ENCODE measurements at regions not wholly inside any gene's neighbourhood (a gene's known extent, or its start where the extent isn't known, plus 50 kb on each side); places are given as distances from the start of the nearest gene placed in this dataset.

GRCh38 chr5:125404056-125404455, 657.6 kb upstream of the ZNF608 start:
- Histone ChIP-seq H3K36me3 (ENCODE audit: control insufficient read depth in 2 of 2, extremely low read depth in 1 of 2, insufficient read depth in 1 of 2, low read length in 1 of 2) (no peaks in the 10 kb centered on the region), H3K9me3 (no peaks in the 10 kb centered on the region), H3K27me3 (replicated peaks in 1 of 2; ENCODE audit: control insufficient read depth in 2 of 2, extremely low read depth in 1 of 2, insufficient read depth in 2 of 2, low read length in 1 of 2) (no peaks in the 10 kb centered on the region), H3K27ac (ENCODE audit: low read length) (no peak overlapping the region), H3K4me3 (ENCODE audit: control insufficient read depth in 1 of 2, extremely low read depth in 1 of 2, low read length in 1 of 2) (no peak overlapping the region), H3K4me1 (ENCODE audit: control insufficient read depth in 1 of 2, extremely low read depth in 1 of 2, insufficient read depth in 2 of 2, low read length in 2 of 2) (no peaks in the 10 kb centered on the region)
- H3K4me3 Mint-ChIP-seq: no peak overlapping the region
- CTCF ChIA-PET: no interaction called here
- H3K4me1 Mint-ChIP-seq: no peaks in the 10 kb centered on the region
- no peaks in the 10 kb centered on the region for H3K27me3 Mint-ChIP-seq
- no peaks in the 10 kb centered on the region for H3K36me3 Mint-ChIP-seq
- 80% methylated on average over 2 of the region's 5 CpGs for WGBS (ENCODE audit: insufficient coverage)
- peaks cover 3 to 7% (median 7%) of the 10 kb centered on the region in 3 donors for H3K9me3 Mint-ChIP-seq
- H3K27ac Mint-ChIP-seq: no peak overlapping the region
- POLR2A ChIA-PET: no interaction called here
- ATAC-seq (replicated peaks in 1 of 4) (no peak), DNase-seq (no peak)

- Histone ChIP-seq H3K4me1 (ENCODE audit: control insufficient read depth in 1 of 2, extremely low read depth in 1 of 2, insufficient read depth in 2 of 2, low read length in 2 of 2) (no peaks in the 10 kb centered on the region), H3K36me3 (ENCODE audit: control insufficient read depth in 2 of 2, extremely low read depth in 1 of 2, insufficient read depth in 1 of 2, low read length in 1 of 2) (no peaks in the 10 kb centered on the region), H3K27ac (ENCODE audit: low read length) (no peak overlapping the region), H3K4me3 (ENCODE audit: control insufficient read depth in 1 of 2, extremely low read depth in 1 of 2, low read length in 1 of 2) (no peak overlapping the region), H3K9me3 (no peaks in the 10 kb centered on the region), H3K27me3 (replicated peaks in 1 of 2; ENCODE audit: control insufficient read depth in 2 of 2, extremely low read depth in 1 of 2, insufficient read depth in 2 of 2, low read length in 1 of 2) (no peaks in the 10 kb centered on the region)
- WGBS (ENCODE audit: insufficient coverage): 33% methylated on average over 1 of the region's 4 CpGs
- CTCF ChIA-PET: no interaction called here
- Mint-ChIP-seq H3K4me3 (no peak overlapping the region), H3K9me3 (peaks cover 0 to 7% (median 3%) of the 10 kb centered on the region in 3 donors), H3K36me3 (no peaks in the 10 kb centered on the region), H3K4me1 (peaks cover 0 to 5% (median 0%) of the 10 kb centered on the region in 3 donors), H3K27me3 (no peaks in the 10 kb centered on the region), H3K27ac (no peak overlapping the region)
- ATAC-seq (replicated peaks in 1 of 4) (no peak), DNase-seq (no peak)
- POLR2A ChIA-PET: no interaction called here
Observed at GRCh38 chr5:125408448-125409233, 662.2 kb upstream of the ZNF608 start.

GRCh38 chr5:125409234-125409860, 662.9 kb upstream of the ZNF608 start:
- H3K4me1 Mint-ChIP-seq: peaks cover 0 to 5% (median 0%) of the 10 kb centered on the region in 3 donors

GRCh38 chr5:125409861-125410536, 663.6 kb upstream of the ZNF608 start:
- Histone ChIP-seq H3K9me3 (no peaks in the 10 kb centered on the region), H3K27me3 (replicated peaks in 1 of 2; ENCODE audit: control insufficient read depth in 2 of 2, extremely low read depth in 1 of 2, insufficient read depth in 2 of 2, low read length in 1 of 2) (no peaks in the 10 kb centered on the region), H3K4me1 (ENCODE audit: control insufficient read depth in 1 of 2, extremely low read depth in 1 of 2, insufficient read depth in 2 of 2, low read length in 2 of 2) (no peaks in the 10 kb centered on the region), H3K27ac (ENCODE audit: low read length) (no peak overlapping the region), H3K4me3 (ENCODE audit: control insufficient read depth in 1 of 2, extremely low read depth in 1 of 2, low read length in 1 of 2) (no peak overlapping the region), H3K36me3 (ENCODE audit: control insufficient read depth in 2 of 2, extremely low read depth in 1 of 2, insufficient read depth in 1 of 2, low read length in 1 of 2) (no peaks in the 10 kb centered on the region)
- ChIA-PET CTCF (no interaction called here), POLR2A (no interaction called here)
- DNase-seq: no peak
- WGBS (ENCODE audit: insufficient coverage): 100% methylated on average over 1 of the region's 10 CpGs
- no peak overlapping the region for H3K27ac Mint-ChIP-seq
- H3K9me3 Mint-ChIP-seq: peaks cover 3 to 7% (median 4%) of the 10 kb centered on the region in 3 donors
- no peaks in the 10 kb centered on the region for H3K27me3 Mint-ChIP-seq
- H3K4me3 Mint-ChIP-seq: no peak overlapping the region
- peaks cover 0 to 5% (median 0%) of the 10 kb centered on the region in 3 donors for H3K4me1 Mint-ChIP-seq
- ATAC-seq (replicated peaks in 1 of 4): no peak
- no peaks in the 10 kb centered on the region for H3K36me3 Mint-ChIP-seq

More at GRCh38 chr5:125409234-125409860, 662.9 kb upstream of the ZNF608 start:
- Mint-ChIP-seq H3K9me3 (peaks cover 0 to 7% (median 3%) of the 10 kb centered on the region in 3 donors), H3K27me3 (no peaks in the 10 kb centered on the region), H3K36me3 (no peaks in the 10 kb centered on the region), H3K27ac (no peak overlapping the region), H3K4me3 (no peak overlapping the region)
- CTCF ChIA-PET: no interaction called here
- Histone ChIP-seq H3K4me3 (ENCODE audit: control insufficient read depth in 1 of 2, extremely low read depth in 1 of 2, low read length in 1 of 2) (no peak overlapping the region), H3K9me3 (no peaks in the 10 kb centered on the region), H3K4me1 (ENCODE audit: control insufficient read depth in 1 of 2, extremely low read depth in 1 of 2, insufficient read depth in 2 of 2, low read length in 2 of 2) (no peaks in the 10 kb centered on the region), H3K36me3 (ENCODE audit: control insufficient read depth in 2 of 2, extremely low read depth in 1 of 2, insufficient read depth in 1 of 2, low read length in 1 of 2) (no peaks in the 10 kb centered on the region), H3K27ac (ENCODE audit: low read length) (no peak overlapping the region), H3K27me3 (replicated peaks in 1 of 2; ENCODE audit: control insufficient read depth in 2 of 2, extremely low read depth in 1 of 2, insufficient read depth in 2 of 2, low read length in 1 of 2) (no peaks in the 10 kb centered on the region)
- POLR2A ChIA-PET: no interaction called here
- ATAC-seq (replicated peaks in 1 of 4) (no peak), DNase-seq (no peak)
- 10% methylated on average over 1 of the region's 8 CpGs for WGBS (ENCODE audit: insufficient coverage)

GRCh38 chr5:125410537-125411070, 664.2 kb upstream of the ZNF608 start:
- Mint-ChIP-seq H3K27ac (no peak overlapping the region), H3K4me3 (no peak overlapping the region), H3K27me3 (no peaks in the 10 kb centered on the region), H3K36me3 (no peaks in the 10 kb centered on the region), H3K9me3 (peaks cover 3 to 7% (median 4%) of the 10 kb centered on the region in 3 donors), H3K4me1 (peaks cover 0 to 5% (median 0%) of the 10 kb centered on the region in 3 donors)
- no peaks in the 10 kb centered on the region for H3K36me3 ChIP-seq (ENCODE audit: control insufficient read depth in 2 of 2, extremely low read depth in 1 of 2, insufficient read depth in 1 of 2, low read length in 1 of 2)
- WGBS (ENCODE audit: insufficient coverage): 84% methylated on average over 2 of the region's 2 CpGs
- H3K4me3 ChIP-seq (ENCODE audit: control insufficient read depth in 1 of 2, extremely low read depth in 1 of 2, low read length in 1 of 2): no peak overlapping the region
- H3K9me3 ChIP-seq: no peaks in the 10 kb centered on the region
- ATAC-seq (replicated peaks in 1 of 4) (no peak), DNase-seq (no peak)
- POLR2A ChIA-PET: no interaction called here
- no peaks in the 10 kb centered on the region for H3K4me1 ChIP-seq (ENCODE audit: control insufficient read depth in 1 of 2, extremely low read depth in 1 of 2, insufficient read depth in 2 of 2, low read length in 2 of 2)
- no peaks in the 10 kb centered on the region for H3K27me3 ChIP-seq (replicated peaks in 1 of 2; ENCODE audit: control insufficient read depth in 2 of 2, extremely low read depth in 1 of 2, insufficient read depth in 2 of 2, low read length in 1 of 2)
- no peak overlapping the region for H3K27ac ChIP-seq (ENCODE audit: low read length)
- CTCF ChIA-PET: no interaction called here

- Histone ChIP-seq H3K9me3 (no peaks in the 10 kb centered on the region), H3K27ac (ENCODE audit: low read length) (no peak overlapping the region), H3K4me3 (ENCODE audit: control insufficient read depth in 1 of 2, extremely low read depth in 1 of 2, low read length in 1 of 2) (no peak overlapping the region), H3K4me1 (ENCODE audit: control insufficient read depth in 1 of 2, extremely low read depth in 1 of 2, insufficient read depth in 2 of 2, low read length in 2 of 2) (no peaks in the 10 kb centered on the region), H3K27me3 (replicated peaks in 1 of 2; ENCODE audit: control insufficient read depth in 2 of 2, extremely low read depth in 1 of 2, insufficient read depth in 2 of 2, low read length in 1 of 2) (no peaks in the 10 kb centered on the region), H3K36me3 (ENCODE audit: control insufficient read depth in 2 of 2, extremely low read depth in 1 of 2, insufficient read depth in 1 of 2, low read length in 1 of 2) (no peaks in the 10 kb centered on the region)
- Mint-ChIP-seq H3K9me3 (peaks cover 0 to 7% (median 4%) of the 10 kb centered on the region in 3 donors), H3K4me3 (no peak overlapping the region), H3K27me3 (no peaks in the 10 kb centered on the region), H3K27ac (no peak overlapping the region), H3K36me3 (no peaks in the 10 kb centered on the region), H3K4me1 (peaks cover 0 to 5% (median 0%) of the 10 kb centered on the region in 3 donors)
- ChIA-PET POLR2A (no interaction called here), CTCF (no interaction called here)
- DNase-seq (no peak), ATAC-seq (replicated peaks in 1 of 4) (no peak)
- WGBS (ENCODE audit: insufficient coverage): 24% methylated on average over 2 of the region's 4 CpGs
Observed at GRCh38 chr5:125411071-125411743, 664.8 kb upstream of the ZNF608 start.

All from T-cell (primary cell).